22Rv1 (cell line): ENCODE measurements at regions not wholly inside any gene's neighbourhood (a gene's known extent, or its start where the extent isn't known, plus 50 kb on each side); places are given as distances from the start of the nearest gene placed in this dataset.

Experiments used
- ZFX ChIP-seq: fragments of 450-650 bp; IDR thresholded peaks from 2 replicates; pipeline ENCODE4 v1.6.1; 2017; ENCODE audit warnings: antibody characterized with exemption, borderline replicate concordance
- TF ChIP-seq, protein P1 (sequence below): fragments of 450-650 bp; IDR thresholded peaks from 2 replicates; pipeline ENCODE4 v1.5.1; 2017; ENCODE audit warnings: mild to moderate bottlenecking

DNA sequence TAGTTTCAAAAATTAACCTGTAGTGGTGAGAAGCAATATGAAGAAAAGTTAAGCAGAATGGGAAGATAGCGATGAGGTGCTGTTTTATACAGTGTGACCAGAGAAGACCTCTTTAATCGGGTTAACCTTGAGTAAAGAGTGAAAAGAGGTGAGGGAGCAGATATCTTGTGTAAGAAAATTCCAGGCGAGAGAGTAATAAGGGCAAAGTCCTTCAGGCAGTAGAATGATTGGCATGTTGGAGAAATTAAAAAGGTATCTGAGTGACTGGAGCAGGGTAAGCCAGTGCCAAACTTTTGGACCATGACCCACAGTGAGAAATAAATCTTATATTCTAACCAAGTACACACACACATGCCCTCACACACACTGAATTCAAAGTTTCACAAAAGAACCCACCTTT is 374.7 kb upstream of the LARGE1 start:
- TF ChIP-seq, protein P1, sequence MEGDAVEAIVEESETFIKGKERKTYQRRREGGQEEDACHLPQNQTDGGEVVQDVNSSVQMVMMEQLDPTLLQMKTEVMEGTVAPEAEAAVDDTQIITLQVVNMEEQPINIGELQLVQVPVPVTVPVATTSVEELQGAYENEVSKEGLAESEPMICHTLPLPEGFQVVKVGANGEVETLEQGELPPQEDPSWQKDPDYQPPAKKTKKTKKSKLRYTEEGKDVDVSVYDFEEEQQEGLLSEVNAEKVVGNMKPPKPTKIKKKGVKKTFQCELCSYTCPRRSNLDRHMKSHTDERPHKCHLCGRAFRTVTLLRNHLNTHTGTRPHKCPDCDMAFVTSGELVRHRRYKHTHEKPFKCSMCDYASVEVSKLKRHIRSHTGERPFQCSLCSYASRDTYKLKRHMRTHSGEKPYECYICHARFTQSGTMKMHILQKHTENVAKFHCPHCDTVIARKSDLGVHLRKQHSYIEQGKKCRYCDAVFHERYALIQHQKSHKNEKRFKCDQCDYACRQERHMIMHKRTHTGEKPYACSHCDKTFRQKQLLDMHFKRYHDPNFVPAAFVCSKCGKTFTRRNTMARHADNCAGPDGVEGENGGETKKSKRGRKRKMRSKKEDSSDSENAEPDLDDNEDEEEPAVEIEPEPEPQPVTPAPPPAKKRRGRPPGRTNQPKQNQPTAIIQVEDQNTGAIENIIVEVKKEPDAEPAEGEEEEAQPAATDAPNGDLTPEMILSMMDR, result no peak
- no peak for TF ChIP-seq ZFX
